ENCODE measurements at regions not wholly inside any gene's neighbourhood (a gene's known extent, or its start where the extent isn't known, plus 50 kb on each side); places are given as distances from the start of the nearest gene placed in this dataset.

- TF ChIP-seq EZH2phosphoT487 (IDR thresholded peaks at IDR 0.05; ENCODE audit: borderline replicate concordance), result no peak
- no peak for TF ChIP-seq POLR2A (IDR thresholded peaks at IDR 0.05; ENCODE audit: borderline replicate concordance, extremely low read depth, insufficient read depth, insufficient read length)
Observed at GRCh38 chr13:72506706-72507105, 220.7 kb downstream of the MZT1 start.
